Gastroesophageal sphincter (tissue), 4 donors: ENCODE measurements at regions not wholly inside any gene's neighbourhood (a gene's known extent, or its start where the extent isn't known, plus 50 kb on each side); places are given as distances from the start of the nearest gene placed in this dataset.

Experiments used
- ATAC-seq: fragments of 150-250 bp; one replicate; pipeline ENCODE4 v1.9.1; 2016; ENCODE audit warnings: mild to moderate bottlenecking, moderate library complexity
- H3K27ac ChIP-seq, 4 donors: fragments of 200-600 bp; sonication (generic) in 3 of 4; 1 replicate in 3 of 4; 2 replicates in 1 of 4; pipeline ENCODE4 v1.5.1; 2016 to 2019
- H3K27me3 ChIP-seq: fragments of 200-600 bp; sonication (generic); one replicate; pipeline ENCODE4 v1.5.1; 2019
- H3K36me3 ChIP-seq, 2 donors: fragments of 200-600 bp; sonication (generic); one replicate each; pipeline ENCODE4 v1.5.1; 2019; ENCODE audit warnings: control low read depth in 1 of 2
- H3K4me1 ChIP-seq, 3 donors: fragments of 200-600 bp; sonication (generic); 1 replicate in 2 of 3; 2 replicates in 1 of 3; pipeline ENCODE4 v1.5.1; 2016 to 2019; ENCODE audit warnings: control low read depth in 2 of 3
- H3K4me3 ChIP-seq, 2 donors: fragments of 200-600 bp; sonication (generic); one replicate each; pipeline ENCODE4 v1.5.1; 2019; ENCODE audit warnings: mild to moderate bottlenecking in 1 of 2, moderate library complexity in 1 of 2
- H3K9me3 ChIP-seq, 3 donors: fragments of 200-600 bp; sonication (generic); one replicate each; pipeline ENCODE4 v1.5.1; 2017 to 2019; ENCODE audit warnings: control low read depth in 2 of 3
- EP300 ChIP-seq: sonication (generic); formaldehyde crosslinking; IDR thresholded peaks from one replicate; pipeline ENCODE4 v1.6.1; 2017; ENCODE audit warnings: antibody characterized with exemption, mild to moderate bottlenecking
- POLR2A ChIP-seq, 2 donors: fragments of 450-650 bp; IDR thresholded peaks; one replicate each; pipeline ENCODE4 v1.6.1; 2017; ENCODE audit warnings: antibody characterized with exemption in 2 of 2, mild to moderate bottlenecking in 2 of 2, moderate library complexity in 1 of 2
- POLR2AphosphoS5 ChIP-seq: sonication (generic); formaldehyde crosslinking; IDR thresholded peaks from one replicate; pipeline ENCODE4 v1.6.1; 2017; ENCODE audit warnings: antibody characterized with exemption
- WGBS, 2 donors: methylation state at CpG; one replicate each; pipeline ENCODE4 v1.1.5; 2018; ENCODE audit warnings: low coverage in 1 of 2; 5-methylcytosine and 5-hydroxymethylcytosine counted together
- TF ChIP-seq, protein P1 (sequence below), 4 experiments: fragments of 200-600 bp in 2 of 4; fragments of 450-650 bp in 2 of 4; sonication (generic) in 1 of 4; IDR thresholded peaks; one replicate each; pipeline ENCODE4 v1.5.1; 2017 to 2019; ENCODE audit warnings: antibody characterized with exemption in 4 of 4, mild to moderate bottlenecking in 2 of 4, moderate library complexity in 2 of 4

DNA sequence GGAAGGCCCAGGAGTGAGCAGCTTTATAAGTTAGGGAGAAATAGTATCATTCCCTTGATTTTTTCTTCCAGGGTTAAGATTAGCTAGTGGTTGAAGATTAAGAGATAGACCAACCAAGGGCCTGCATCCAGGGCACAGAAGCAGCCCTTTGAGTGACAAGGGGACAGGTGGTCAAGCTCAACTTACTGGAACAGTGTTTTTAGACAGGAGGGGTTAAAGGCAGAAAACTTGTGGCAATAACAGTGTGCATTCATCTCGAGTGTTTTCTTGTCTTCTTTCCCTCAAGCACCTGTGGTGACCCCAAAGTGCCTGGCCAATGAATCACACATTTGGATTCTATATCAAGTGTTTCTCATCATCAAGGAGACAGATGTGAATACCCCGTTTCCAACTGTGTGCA lies 267.5 kb downstream of the PDCD6IP start:
- Histone ChIP-seq H3K27ac (no peak overlapping the region), H3K36me3 (no peaks in the 10 kb centered on the region), H3K27me3 (no peaks in the 10 kb centered on the region), H3K9me3 (no peaks in the 10 kb centered on the region), H3K4me1 (peaks cover 0 to 6% (median 0%) of the 10 kb centered on the region in 3 donors), H3K4me3 (no peak overlapping the region)
- WGBS, 2 donors, result 44 to 59% methylated on average over 2 of the region's 2 CpGs
- TF ChIP-seq POLR2A (IDR thresholded peaks at IDR 0.05), result no peak
- TF ChIP-seq POLR2AphosphoS5, result no peak
- TF ChIP-seq, protein P1, sequence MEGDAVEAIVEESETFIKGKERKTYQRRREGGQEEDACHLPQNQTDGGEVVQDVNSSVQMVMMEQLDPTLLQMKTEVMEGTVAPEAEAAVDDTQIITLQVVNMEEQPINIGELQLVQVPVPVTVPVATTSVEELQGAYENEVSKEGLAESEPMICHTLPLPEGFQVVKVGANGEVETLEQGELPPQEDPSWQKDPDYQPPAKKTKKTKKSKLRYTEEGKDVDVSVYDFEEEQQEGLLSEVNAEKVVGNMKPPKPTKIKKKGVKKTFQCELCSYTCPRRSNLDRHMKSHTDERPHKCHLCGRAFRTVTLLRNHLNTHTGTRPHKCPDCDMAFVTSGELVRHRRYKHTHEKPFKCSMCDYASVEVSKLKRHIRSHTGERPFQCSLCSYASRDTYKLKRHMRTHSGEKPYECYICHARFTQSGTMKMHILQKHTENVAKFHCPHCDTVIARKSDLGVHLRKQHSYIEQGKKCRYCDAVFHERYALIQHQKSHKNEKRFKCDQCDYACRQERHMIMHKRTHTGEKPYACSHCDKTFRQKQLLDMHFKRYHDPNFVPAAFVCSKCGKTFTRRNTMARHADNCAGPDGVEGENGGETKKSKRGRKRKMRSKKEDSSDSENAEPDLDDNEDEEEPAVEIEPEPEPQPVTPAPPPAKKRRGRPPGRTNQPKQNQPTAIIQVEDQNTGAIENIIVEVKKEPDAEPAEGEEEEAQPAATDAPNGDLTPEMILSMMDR (IDR thresholded peaks at IDR 0.05), result no peak
- TF ChIP-seq EP300, result no peak
- ATAC-seq, result no peak

DNA sequence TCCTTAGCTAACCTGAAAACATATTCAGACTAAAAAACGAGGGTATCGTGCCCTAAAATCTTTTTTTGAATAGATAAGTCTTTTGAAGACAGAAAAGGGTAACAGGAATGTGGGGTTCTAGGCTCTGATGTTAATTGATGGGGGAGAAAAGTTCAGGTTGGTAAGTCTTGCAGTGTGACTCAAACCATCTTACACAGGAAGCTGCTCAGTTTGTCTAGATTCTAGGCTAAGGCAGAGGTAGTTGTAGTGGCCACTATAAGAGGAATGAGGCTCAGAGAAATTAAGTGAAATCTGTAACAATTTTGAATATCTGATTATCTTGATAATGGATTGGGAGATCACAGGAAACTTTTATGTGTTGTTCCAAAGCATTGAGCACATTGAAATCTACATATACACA lies 267.9 kb downstream of the PDCD6IP start:
- no peaks in the 10 kb centered on the region for H3K36me3 ChIP-seq
- H3K4me1 ChIP-seq, result peaks cover 0 to 6% (median 0%) of the 10 kb centered on the region in 3 donors
- no peak for ATAC-seq
- TF ChIP-seq POLR2A (IDR thresholded peaks at IDR 0.05) (no peak), EP300 (no peak), POLR2AphosphoS5 (no peak)
- TF ChIP-seq, protein P1 (IDR thresholded peaks at IDR 0.05), result no peak
- H3K27me3 ChIP-seq, result no peaks in the 10 kb centered on the region
- WGBS, 2 donors, result 83 to 93% methylated on average over 2 of the region's 2 CpGs
- no peaks in the 10 kb centered on the region for H3K9me3 ChIP-seq
- H3K27ac ChIP-seq, result no peak overlapping the region
- no peak overlapping the region for H3K4me3 ChIP-seq

DNA sequence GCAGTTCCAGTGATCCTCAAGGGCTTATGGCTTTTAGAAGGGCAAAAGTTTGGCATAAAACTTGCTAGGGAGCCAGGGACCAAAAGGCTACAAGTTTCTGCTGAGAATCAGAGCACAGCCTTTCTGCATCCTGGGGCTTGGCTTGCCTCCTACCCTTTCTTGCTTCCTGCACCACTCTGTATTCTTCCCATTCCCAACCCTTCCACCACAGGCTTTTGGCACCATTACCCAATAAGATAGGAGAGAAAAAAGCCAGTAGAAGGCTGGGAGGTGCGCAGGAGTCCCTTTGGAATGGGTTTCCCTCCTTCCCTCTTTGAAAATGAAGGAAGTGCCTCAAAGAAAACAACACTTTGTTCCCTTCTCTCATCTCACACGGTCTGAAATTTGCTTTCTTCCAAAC lies 268.6 kb downstream of the PDCD6IP start:
- Histone ChIP-seq H3K9me3 (no peaks in the 10 kb centered on the region), H3K27ac (no peak overlapping the region), H3K27me3 (no peaks in the 10 kb centered on the region), H3K36me3 (no peaks in the 10 kb centered on the region), H3K4me1 (peaks cover 0 to 6% (median 0%) of the 10 kb centered on the region in 3 donors), H3K4me3 (no peak overlapping the region)
- TF ChIP-seq EP300, result no peak
- ATAC-seq, result no peak
- 58 to 67% methylated on average over 2 of the region's 2 CpGs for WGBS, 2 donors

DNA sequence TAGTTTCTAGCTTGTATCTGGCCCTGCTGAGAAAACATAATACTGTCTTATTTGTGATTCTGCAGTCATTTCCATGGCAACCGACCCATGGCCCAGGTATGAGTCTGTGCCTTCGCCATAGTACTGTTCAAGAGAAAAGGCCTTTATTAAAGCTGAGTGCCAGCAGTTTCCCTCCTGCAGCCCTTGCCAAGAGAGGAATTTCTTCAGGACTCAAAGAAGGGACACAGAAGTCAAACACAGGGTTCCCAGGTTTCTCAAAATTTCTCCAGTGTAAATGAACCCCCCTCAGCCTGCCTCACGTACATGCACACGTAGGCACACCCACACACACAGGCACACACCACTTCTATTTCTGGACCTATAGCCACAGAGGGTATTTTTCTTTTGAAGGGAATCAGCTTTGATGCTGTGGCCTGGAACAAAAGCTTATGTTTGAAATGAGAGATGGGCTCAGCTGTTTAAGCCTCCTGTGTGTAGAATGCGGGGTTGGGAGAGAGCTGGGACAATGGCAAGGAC lies 269.2 kb downstream of the PDCD6IP start:
- Histone ChIP-seq H3K9me3 (no peaks in the 10 kb centered on the region), H3K36me3 (no peaks in the 10 kb centered on the region), H3K27me3 (no peaks in the 10 kb centered on the region), H3K27ac (no peak overlapping the region), H3K4me1 (peaks cover 0 to 6% (median 0%) of the 10 kb centered on the region in 3 donors), H3K4me3 (no peak overlapping the region)
- TF ChIP-seq, protein P1 (IDR thresholded peaks at IDR 0.05), result no peak
- no peak for TF ChIP-seq POLR2A (IDR thresholded peaks at IDR 0.05)
- no peak for ATAC-seq
- WGBS, 2 donors, result 65 to 80% methylated on average over 2 to 5 of the region's 5 CpGs

DNA sequence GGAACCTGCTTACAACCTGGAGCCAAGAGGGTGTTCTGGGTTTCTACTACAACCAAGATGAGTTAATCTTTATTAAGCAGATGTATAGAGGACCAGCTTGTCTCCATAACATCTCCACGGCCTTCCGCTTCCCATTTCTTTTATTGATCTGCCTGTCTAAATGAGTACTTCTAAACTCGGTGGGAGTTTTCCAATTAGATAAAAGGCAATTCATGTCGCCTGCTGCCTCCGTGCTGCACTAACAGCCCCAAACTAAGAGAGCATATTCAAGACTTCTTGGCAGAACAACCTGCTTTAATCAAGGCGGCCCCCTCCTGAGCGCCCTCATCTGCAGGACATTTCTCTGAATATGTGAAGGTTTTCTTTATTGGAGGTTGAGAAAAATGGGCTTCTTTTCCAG lies 270.1 kb downstream of the PDCD6IP start:
- no peak for ATAC-seq
- WGBS, 2 donors, result 90 to 97% methylated on average over 6 to 7 of the region's 7 CpGs
- TF ChIP-seq, protein P1 (IDR thresholded peaks at IDR 0.05), result no peak
- TF ChIP-seq POLR2A (IDR thresholded peaks at IDR 0.05) (no peak), POLR2AphosphoS5 (no peak), EP300 (no peak)

More for the DNA sequence above, 270.1 kb downstream of the PDCD6IP start:
- H3K27ac ChIP-seq, result no peak overlapping the region
- H3K9me3 ChIP-seq, result no peaks in the 10 kb centered on the region
- H3K27me3 ChIP-seq, result no peaks in the 10 kb centered on the region
- H3K4me1 ChIP-seq, result peaks cover 0 to 6% (median 0%) of the 10 kb centered on the region in 3 donors
- H3K4me3 ChIP-seq, result no peak overlapping the region
- no peaks in the 10 kb centered on the region for H3K36me3 ChIP-seq
